Ascending aorta (tissue), 2 donors: ENCODE measurements at regions not wholly inside any gene's neighbourhood (a gene's known extent, or its start where the extent isn't known, plus 50 kb on each side); places are given as distances from the start of the nearest gene placed in this dataset.
"Not testable (repeated sequence)": the region's sequence is repeated elsewhere in the genome, so short reads cannot be mapped to it uniquely, and the experiment has no call there.

Experiments used
- DNase-seq, 2 donors: peaks; one replicate each; pipeline ENCODE4 v3.0.0-alpha.2; 2019; ENCODE audit warnings: low spot score in 2 of 2
- H3K27ac ChIP-seq, 2 donors: fragments of 200-600 bp; sonication (generic); one replicate each; pipeline ENCODE4 v1.5.1; 2016 to 2017; ENCODE audit warnings: mild to moderate bottlenecking in 1 of 2
- H3K27me3 ChIP-seq: fragments of 200-600 bp; sonication (generic); one replicate; pipeline ENCODE4 v1.5.1; 2017
- H3K36me3 ChIP-seq, 2 donors: fragments of 200-600 bp; sonication (generic); one replicate each; pipeline ENCODE4 v1.5.1; 2016
- H3K4me1 ChIP-seq, 2 donors: fragments of 200-600 bp; sonication (generic); one replicate each; pipeline ENCODE4 v1.5.1; 2016 to 2017; ENCODE audit warnings: mild to moderate bottlenecking in 1 of 2
- H3K4me3 ChIP-seq, 2 donors: fragments of 200-600 bp; sonication (generic); one replicate each; pipeline ENCODE4 v1.5.1; 2016 to 2017; ENCODE audit warnings: mild to moderate bottlenecking in 1 of 2
- H3K9me3 ChIP-seq, 2 donors: fragments of 200-600 bp; sonication (generic); one replicate each; pipeline ENCODE4 v1.5.1; 2016
- intact Hi-C: fragments of 100-400 bp; cut with DNase I; formaldehyde crosslinking; loops from one replicate; pipeline ENCODE4 v1.15.1; 2023
- TF ChIP-seq, protein P1 (sequence below), 3 experiments: fragments of 200-600 bp in 2 of 3; fragments of 450-650 bp in 1 of 3; sonication (generic) in 2 of 3; IDR thresholded peaks; one replicate each; pipeline ENCODE4 v1.5.1; 2016 to 2019; ENCODE audit warnings: antibody characterized with exemption in 3 of 3, mild to moderate bottlenecking in 1 of 3, moderate library complexity in 1 of 3

DNA sequence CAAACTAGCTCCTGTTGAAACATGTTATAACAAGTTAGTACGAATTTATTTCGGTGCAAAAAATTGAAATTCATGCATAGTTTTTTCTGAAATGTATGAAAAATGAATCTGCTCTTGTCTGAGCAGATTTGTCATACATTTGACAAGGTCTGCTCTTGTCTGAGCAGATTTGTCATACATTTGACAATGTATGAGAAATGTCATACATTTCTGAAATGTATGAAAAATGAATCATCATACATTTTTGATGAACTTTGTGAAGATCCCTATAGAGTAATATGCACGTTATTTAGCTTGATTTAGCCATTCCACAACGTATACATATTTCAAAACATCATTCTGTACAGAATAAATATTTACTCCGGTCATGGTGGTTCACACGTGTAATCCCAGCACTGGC lies 85.9 kb upstream of the PARP8 start:
- Histone ChIP-seq H3K27ac (no peak overlapping the region), H3K27me3 (no peaks in the 10 kb centered on the region), H3K4me3 (no peak overlapping the region), H3K36me3 (no peaks in the 10 kb centered on the region), H3K4me1 (no peaks in the 10 kb centered on the region), H3K9me3 (no peaks in the 10 kb centered on the region)
- TF ChIP-seq, protein P1, sequence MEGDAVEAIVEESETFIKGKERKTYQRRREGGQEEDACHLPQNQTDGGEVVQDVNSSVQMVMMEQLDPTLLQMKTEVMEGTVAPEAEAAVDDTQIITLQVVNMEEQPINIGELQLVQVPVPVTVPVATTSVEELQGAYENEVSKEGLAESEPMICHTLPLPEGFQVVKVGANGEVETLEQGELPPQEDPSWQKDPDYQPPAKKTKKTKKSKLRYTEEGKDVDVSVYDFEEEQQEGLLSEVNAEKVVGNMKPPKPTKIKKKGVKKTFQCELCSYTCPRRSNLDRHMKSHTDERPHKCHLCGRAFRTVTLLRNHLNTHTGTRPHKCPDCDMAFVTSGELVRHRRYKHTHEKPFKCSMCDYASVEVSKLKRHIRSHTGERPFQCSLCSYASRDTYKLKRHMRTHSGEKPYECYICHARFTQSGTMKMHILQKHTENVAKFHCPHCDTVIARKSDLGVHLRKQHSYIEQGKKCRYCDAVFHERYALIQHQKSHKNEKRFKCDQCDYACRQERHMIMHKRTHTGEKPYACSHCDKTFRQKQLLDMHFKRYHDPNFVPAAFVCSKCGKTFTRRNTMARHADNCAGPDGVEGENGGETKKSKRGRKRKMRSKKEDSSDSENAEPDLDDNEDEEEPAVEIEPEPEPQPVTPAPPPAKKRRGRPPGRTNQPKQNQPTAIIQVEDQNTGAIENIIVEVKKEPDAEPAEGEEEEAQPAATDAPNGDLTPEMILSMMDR (IDR thresholded peaks at IDR 0.05), result no peak
- DNase-seq, result no peak
- intact Hi-C loops, result no loop called here

DNA sequence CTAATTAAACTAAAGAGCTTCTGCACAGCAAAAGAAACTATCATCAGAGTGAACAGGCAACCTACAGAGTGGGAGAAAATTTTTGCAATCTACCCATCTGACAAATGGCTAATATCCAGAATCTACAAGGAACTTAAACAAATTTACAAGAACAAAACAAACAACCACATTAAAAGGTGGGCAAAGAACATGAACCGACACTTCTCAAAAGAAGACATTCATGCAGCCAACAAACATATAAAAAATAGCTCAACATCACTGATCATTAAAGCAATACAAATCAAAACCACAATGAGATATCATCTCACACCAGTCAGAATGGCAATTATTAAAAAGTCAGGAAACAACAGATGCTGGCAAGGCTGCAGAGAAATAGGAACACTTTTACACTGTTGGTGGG lies 84.6 kb upstream of the PARP8 start:
- H3K27ac ChIP-seq, DNase-seq, H3K9me3 ChIP-seq, H3K36me3 ChIP-seq, H3K27me3 ChIP-seq, H3K4me3 ChIP-seq, H3K4me1 ChIP-seq, intact Hi-C loops: not testable (repeated sequence)

DNA sequence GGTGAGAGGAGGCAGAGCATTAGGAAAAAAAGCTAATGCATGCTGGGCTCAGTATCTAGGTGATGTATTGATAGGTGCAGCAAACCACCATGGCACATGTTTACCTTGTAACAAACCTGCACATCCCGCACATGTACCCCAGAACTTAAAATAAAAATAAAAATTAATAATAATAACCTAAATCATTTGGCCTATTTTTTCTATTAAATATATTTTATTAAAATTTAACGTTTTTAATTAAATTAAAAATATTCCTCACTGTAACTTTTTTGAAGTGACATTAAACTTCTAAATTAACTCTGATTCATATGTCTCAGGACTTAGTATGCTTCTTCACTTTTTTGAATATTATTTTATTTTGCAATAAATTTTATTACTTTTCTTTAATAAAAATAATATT lies 83.7 kb upstream of the PARP8 start:
- no peaks in the 10 kb centered on the region for H3K9me3 ChIP-seq
- H3K27ac ChIP-seq, result no peak overlapping the region
- no peaks in the 10 kb centered on the region for H3K36me3 ChIP-seq
- no peaks in the 10 kb centered on the region for H3K4me1 ChIP-seq
- TF ChIP-seq, protein P1 (IDR thresholded peaks at IDR 0.05), result no peak
- no peak for DNase-seq
- no peaks in the 10 kb centered on the region for H3K27me3 ChIP-seq
- no peak overlapping the region for H3K4me3 ChIP-seq
- intact Hi-C loops, result no loop called here

DNA sequence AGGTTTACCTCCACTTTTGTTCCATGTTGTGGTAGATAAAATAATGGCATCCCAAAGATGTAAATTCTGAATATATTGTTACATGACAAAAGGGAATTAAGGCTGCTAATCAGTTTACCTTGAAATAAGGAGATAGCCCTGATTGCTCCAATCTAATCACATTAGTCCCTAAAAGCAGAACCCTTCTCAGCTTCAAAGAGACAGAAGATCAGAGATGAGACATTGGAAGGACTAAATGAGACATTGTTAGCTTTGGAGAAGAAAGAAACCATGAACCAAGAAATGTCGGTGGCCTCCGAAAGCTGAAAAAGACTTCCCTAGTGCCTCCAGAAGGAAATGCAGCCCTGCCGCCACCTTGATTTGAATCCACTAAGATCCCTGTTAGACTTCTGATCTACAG lies 82.8 kb upstream of the PARP8 start:
- Histone ChIP-seq H3K36me3 (no peaks in the 10 kb centered on the region), H3K4me1 (no peaks in the 10 kb centered on the region), H3K4me3 (no peak overlapping the region), H3K9me3 (no peaks in the 10 kb centered on the region), H3K27me3 (no peaks in the 10 kb centered on the region), H3K27ac (no peak overlapping the region)
- TF ChIP-seq, protein P1 (IDR thresholded peaks at IDR 0.05), result no peak
- DNase-seq, result no peak
- intact Hi-C loops, result no loop called here

DNA sequence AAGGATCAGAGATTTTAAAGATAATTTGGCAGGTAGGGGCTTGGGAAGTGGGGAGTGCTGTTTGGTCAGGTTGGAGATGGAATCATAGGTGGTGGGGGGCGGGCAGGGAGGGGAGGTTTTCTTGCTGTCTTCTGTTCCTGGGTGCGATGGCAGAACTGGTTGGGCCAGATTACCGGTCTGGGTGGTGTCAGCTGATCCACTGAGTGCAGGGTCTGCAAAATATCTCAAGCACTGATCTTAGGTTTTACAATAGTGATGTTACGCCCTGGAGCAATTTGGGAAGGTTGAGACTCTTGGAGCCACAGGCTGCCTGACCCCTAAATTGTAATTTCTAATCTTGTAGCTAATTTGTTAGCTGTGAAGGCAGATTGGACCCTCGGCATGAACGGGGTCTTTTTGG lies 78.0 kb upstream of the PARP8 start:
- H3K9me3 ChIP-seq, H3K27ac ChIP-seq, H3K27me3 ChIP-seq, H3K36me3 ChIP-seq, H3K4me1 ChIP-seq, intact Hi-C loops, DNase-seq, H3K4me3 ChIP-seq: not testable (repeated sequence)

DNA sequence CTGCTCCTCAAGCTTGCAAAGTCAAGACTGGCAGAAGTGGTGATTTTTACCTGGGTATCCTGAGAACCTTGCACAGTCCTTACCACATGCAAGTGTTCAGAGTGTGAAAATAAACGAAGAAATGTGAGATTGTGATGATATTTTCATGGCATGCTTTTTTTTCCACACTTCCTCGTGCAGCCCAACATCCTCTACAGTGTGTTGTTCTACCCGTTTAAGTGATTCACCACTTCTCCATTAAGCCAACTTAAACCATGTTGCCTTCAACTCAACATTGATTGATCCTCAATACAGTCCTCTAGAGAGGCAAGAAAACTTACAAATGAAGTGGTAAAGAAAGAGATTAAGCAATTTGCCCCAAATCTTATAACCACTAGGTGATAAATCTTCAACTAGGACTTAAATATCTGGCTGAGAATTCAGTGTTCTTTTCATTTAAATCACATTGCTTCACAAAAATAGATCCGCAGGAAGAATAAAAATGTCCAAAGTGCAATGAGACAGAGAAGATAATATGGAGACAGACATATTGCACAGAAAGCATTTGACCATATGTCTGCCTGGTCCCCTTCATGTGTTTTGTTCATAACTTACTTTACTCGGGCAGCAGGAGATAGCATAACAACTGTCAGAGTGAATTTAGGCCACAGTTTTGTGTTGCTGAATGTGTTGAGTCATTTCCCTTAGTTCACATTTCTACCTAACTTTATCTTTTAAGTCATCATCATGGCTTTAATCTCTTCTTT lies 75.8 kb upstream of the PARP8 start:
- H3K36me3 ChIP-seq, DNase-seq, H3K4me3 ChIP-seq, H3K9me3 ChIP-seq, H3K27ac ChIP-seq, H3K4me1 ChIP-seq, intact Hi-C loops, H3K27me3 ChIP-seq: not testable (repeated sequence)

DNA sequence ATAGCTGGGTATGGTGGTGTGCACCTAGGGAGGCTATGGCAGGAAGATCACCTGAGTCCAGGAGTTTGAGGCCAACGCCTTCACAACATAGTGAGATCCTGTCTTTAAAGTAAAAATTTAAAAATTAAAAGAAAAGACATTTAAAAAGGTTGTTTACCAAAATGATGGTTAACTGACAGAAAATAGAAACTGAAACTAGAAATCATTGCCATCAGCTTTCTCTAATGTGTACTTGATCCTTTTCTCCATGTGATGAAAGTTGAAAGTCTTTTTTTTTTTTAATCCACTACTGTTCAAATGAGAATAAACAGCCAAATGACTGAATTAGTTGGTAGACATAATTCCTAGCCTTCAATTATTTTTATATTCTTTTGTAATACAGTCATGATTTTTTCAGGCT lies 75.1 kb upstream of the PARP8 start:
- H3K27ac ChIP-seq, DNase-seq, H3K4me3 ChIP-seq, H3K9me3 ChIP-seq, H3K27me3 ChIP-seq, H3K4me1 ChIP-seq, H3K36me3 ChIP-seq, intact Hi-C loops: not testable (repeated sequence)

DNA sequence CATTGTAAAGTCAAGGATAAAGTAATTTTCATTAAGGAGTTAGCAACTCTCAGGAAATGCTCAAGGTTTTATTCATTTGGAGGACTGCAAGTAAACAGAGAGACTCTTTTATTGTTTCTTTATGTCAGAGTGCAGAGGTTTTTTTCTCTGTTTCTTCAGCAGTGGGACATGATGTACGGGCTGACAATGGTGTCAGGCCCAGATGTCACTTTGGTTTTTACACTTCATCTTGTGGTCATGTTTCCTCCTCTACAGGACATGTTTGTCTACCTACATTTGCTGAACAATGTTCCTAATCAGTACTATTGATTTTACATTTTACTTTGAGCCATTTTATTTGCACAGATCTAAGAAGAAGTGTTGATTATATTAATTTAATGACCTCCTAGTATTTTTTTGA lies 72.8 kb upstream of the PARP8 start:
- intact Hi-C loops, result no loop called here
- Histone ChIP-seq H3K36me3 (no peaks in the 10 kb centered on the region), H3K27me3 (no peaks in the 10 kb centered on the region), H3K4me3 (no peak overlapping the region), H3K4me1 (no peaks in the 10 kb centered on the region), H3K9me3 (no peaks in the 10 kb centered on the region), H3K27ac (no peak overlapping the region)
- TF ChIP-seq, protein P1 (IDR thresholded peaks at IDR 0.05), result no peak
- no peak for DNase-seq
